ENCODE measurements at regions not wholly inside any gene's neighbourhood (a gene's known extent, or its start where the extent isn't known, plus 50 kb on each side); places are given as distances from the start of the nearest gene placed in this dataset.

DNA sequence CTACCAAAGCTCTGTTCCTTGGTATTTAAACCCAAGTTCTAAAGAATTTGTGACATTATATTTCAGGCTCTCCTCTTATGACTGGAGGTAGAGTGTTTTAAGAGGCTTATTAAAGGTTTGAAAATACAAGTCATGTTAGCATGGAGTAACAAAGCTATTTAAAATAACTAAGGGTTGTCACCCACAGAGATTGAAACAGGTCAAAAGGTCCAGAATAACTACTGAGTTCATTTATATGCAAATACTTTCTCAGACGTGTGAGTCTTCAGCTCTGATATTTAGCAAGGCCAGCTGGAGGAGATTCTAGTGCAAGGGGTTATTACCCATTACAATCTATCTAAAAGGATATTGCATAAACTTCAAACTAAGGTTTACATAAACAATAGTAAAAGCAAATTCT lies 1538.8 kb upstream of the CDH8 start:
- H3K27me3 Mint-ChIP-seq (ENCODE audit: low read depth), result no peaks in the 10 kb centered on the region
- H3K4me3 Mint-ChIP-seq, result no peak overlapping the region
- Histone ChIP-seq H3T11ph (ENCODE audit: low read length) (no peak overlapping the region), H3K79me1 (ENCODE audit: insufficient read depth, low read depth, low read length, poor library complexity, severe bottlenecking) (no peaks in the 10 kb centered on the region), H3K56ac (ENCODE audit: insufficient read length, low read depth, low read length) (no peak overlapping the region), H3K4me2 (ENCODE audit: insufficient read depth, insufficient read length, low read length) (no peak overlapping the region), H2BK15ac (ENCODE audit: low read depth, low read length) (no peak overlapping the region), H3K23me2 (ENCODE audit: insufficient read length, low read depth, low read length, poor library complexity, severe bottlenecking) (no peaks in the 10 kb centered on the region), H3K18ac (ENCODE audit: insufficient read length, low read depth, low read length) (no peak overlapping the region), H2AK5ac (ENCODE audit: insufficient read length, low read length) (no peak overlapping the region), H2AFZ (ENCODE audit: low read length) (no peak overlapping the region), H3K14ac (ENCODE audit: insufficient read depth, low read length) (no peak overlapping the region), H2BK12ac (ENCODE audit: insufficient read length, low read depth, low read length) (no peak overlapping the region), H2BK5ac (ENCODE audit: insufficient read length, low read length) (no peak overlapping the region), H3K9ac (ENCODE audit: extremely low read depth, insufficient read length, low read length) (no peak overlapping the region), H3K4me1 (ENCODE audit: insufficient read depth, low read length) (peaks cover 5% of the 10 kb centered on the region; the same call in 1 of the 2 replicates), H3K79me2 (ENCODE audit: insufficient read depth, low read length) (no peaks in the 10 kb centered on the region), H4K91ac (ENCODE audit: insufficient read length, low read depth, low read length) (no peak overlapping the region), H2BK20ac (ENCODE audit: low read depth, low read length, poor library complexity, severe bottlenecking) (no peak overlapping the region), H3K4ac (ENCODE audit: low read depth, low read length) (no peak overlapping the region), H4K5ac (ENCODE audit: insufficient read length, low read depth, low read length) (no peak overlapping the region), H3K9me3 (ENCODE audit: control insufficient read depth, low read depth, low read length) (no peaks in the 10 kb centered on the region), H3K23ac (ENCODE audit: insufficient read length, low read depth, low read length) (no peak overlapping the region), H3K27ac (ENCODE audit: insufficient read length, low read depth, low read length) (no peak overlapping the region), H4K8ac (replicated peaks; ENCODE audit: insufficient read length, low read depth, low read length) (no peak overlapping the region), H4K20me1 (ENCODE audit: control insufficient read depth, insufficient read depth, insufficient read length) (no peaks in the 10 kb centered on the region), H2BK120ac (ENCODE audit: low read depth, low read length, poor library complexity, severe bottlenecking) (no peak overlapping the region), H3K27me3 (ENCODE audit: insufficient read depth, low read length) (no peaks in the 10 kb centered on the region)
- no peaks in the 10 kb centered on the region for H3K9me3 Mint-ChIP-seq
- TF ChIP-seq, protein P1, sequence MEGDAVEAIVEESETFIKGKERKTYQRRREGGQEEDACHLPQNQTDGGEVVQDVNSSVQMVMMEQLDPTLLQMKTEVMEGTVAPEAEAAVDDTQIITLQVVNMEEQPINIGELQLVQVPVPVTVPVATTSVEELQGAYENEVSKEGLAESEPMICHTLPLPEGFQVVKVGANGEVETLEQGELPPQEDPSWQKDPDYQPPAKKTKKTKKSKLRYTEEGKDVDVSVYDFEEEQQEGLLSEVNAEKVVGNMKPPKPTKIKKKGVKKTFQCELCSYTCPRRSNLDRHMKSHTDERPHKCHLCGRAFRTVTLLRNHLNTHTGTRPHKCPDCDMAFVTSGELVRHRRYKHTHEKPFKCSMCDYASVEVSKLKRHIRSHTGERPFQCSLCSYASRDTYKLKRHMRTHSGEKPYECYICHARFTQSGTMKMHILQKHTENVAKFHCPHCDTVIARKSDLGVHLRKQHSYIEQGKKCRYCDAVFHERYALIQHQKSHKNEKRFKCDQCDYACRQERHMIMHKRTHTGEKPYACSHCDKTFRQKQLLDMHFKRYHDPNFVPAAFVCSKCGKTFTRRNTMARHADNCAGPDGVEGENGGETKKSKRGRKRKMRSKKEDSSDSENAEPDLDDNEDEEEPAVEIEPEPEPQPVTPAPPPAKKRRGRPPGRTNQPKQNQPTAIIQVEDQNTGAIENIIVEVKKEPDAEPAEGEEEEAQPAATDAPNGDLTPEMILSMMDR (conservative IDR thresholded peaks at IDR 0.05), result no peak
- WGBS (ENCODE audit: extremely low coverage, insufficient read length, low lambda C conversion rate), result no CpG with 5 or more reads among the region's 1 CpG
- H3K36me3 Mint-ChIP-seq (ENCODE audit: insufficient read depth in 1 of 3, low read depth in 3 of 3), result no peaks in the 10 kb centered on the region
- H3K4me1 Mint-ChIP-seq, result peaks cover 29 to 30% of the 10 kb centered on the region in 2 experiments
- H3K27ac Mint-ChIP-seq, result no peak overlapping the region
- DNase-seq, result no peak

Data from H9 (cell line).